ENCODE measurements at regions not wholly inside any gene's neighbourhood (a gene's known extent, or its start where the extent isn't known, plus 50 kb on each side); places are given as distances from the start of the nearest gene placed in this dataset.

GRCh38 chr4:81921751-81922159 is 450.0 kb upstream of the RASGEF1B start:
- no peak for DNase-seq

- DNase-seq: no peak
Observed at GRCh38 chr4:81919810-81920209, 448.1 kb upstream of the RASGEF1B start.

GRCh38 chr4:81919223-81919622 is 447.5 kb upstream of the RASGEF1B start:
- peak; percentile 52 for DNase-seq

- DNase-seq: no peak
Observed at GRCh38 chr4:81915430-81915829, 443.7 kb upstream of the RASGEF1B start.

DNA sequence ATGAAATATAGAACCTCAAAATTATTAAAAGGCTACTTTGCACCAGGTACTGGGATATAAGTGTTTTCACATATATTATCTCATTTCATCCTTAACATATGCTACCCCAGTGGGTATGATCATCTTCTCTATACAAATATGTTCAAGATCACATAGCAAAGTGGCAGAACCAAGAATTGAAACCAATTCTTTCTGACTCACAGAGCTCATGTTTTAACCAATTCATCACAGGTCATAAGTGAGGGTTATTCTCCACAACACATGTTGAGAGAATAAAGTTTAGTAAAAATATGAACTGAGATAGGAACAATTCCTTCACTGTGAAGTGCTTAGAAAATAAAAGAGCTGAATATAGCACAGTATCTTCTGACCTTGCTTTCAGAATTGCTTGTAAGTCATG is 442.9 kb upstream of the RASGEF1B start:
- no peak for DNase-seq

DNA sequence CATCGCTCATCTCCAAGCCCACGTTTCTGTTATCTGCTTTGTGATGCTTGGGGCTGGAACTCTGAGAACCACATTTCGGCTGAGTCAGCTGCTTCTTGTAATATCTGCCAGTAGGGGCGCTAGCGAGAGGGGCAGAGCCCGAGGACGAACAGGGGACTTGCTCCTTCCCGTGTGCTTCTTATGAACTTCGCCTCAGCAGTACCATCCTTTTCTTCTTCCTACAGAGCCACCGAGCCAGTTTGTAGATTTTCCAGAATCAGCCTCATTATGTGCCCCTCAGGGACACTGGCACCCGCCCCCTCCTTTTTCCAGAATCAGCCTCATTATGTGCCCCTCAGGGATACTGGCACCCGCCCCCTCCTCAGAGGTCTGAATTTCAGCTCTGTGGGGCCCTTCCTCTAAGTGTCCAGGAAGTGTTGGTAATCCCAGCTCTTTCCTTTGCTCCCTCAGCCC is 441.7 kb upstream of the RASGEF1B start:
- peak; percentile 53 for DNase-seq

DNA sequence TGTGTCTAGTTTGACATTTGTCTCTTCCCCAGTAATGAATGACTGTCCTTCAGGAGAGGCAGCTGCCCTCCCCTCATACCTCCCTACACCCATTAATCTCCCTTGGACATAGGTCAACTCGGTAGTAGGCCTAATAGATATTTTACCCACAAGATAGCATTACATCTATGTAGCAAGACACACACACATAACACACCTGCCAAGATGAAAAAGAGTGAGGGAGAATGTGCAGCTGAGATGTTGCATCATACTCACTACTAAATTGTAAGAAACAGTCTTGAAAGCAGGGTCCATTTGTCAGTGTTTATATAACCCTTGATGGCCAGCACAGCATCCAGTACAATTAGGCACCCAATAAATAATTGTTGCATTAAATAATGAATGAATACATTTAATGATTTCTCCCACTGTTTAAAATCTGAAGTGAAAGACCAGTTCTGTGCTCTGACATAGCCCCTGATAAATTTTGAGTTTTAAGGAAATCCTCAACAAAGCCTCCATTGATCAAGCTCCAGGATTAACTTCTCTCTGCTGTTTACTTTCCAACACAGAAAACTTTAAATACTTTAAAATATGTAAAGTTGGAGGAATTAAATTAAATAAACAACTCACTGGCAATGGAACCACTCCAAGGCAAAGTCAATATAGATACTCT is 440.8 kb upstream of the RASGEF1B start:
- DNase-seq: no peak

DNA sequence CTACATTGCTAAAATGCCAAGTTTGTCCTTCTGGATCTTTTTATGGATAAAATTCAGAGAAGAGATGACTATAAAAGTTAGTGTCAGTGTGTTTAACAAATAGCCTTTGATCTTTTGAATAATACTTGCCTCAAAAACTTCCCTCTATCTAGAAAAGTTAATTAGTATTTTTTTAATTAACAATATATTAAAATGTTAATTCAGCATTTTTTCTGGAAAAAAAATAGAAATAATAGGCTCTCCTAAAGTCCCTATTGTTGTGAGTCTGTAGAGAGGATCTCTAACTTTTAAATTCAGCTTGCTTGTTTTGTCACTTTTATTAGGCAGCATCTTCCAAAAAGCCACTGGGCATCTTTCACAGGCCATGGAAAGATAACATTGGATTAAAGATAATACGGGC is 435.2 kb upstream of the RASGEF1B start:
- no peak for DNase-seq

DNA sequence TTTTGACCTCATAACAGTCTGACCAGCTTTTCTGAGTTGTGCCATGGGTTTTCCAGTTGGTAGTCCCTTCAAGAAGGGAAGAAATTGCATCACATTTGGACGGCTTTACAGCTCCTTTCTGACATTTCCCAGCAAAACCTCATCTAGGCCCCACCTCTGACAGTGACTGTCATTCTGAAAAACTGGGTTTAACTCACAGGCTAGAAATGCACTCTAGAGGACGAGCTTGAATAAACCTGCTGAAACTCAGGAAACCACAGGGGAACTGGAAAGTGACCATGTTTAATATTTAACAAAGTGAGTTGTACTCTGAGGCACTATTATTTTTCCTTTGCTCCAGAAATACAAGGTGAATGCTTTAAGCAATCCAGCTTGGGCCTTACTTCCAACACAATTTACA is 434.3 kb upstream of the RASGEF1B start:
- no peak for DNase-seq

- DNase-seq: no peak
Observed at GRCh38 chr4:81904121-81904520, 432.4 kb upstream of the RASGEF1B start.

DNA sequence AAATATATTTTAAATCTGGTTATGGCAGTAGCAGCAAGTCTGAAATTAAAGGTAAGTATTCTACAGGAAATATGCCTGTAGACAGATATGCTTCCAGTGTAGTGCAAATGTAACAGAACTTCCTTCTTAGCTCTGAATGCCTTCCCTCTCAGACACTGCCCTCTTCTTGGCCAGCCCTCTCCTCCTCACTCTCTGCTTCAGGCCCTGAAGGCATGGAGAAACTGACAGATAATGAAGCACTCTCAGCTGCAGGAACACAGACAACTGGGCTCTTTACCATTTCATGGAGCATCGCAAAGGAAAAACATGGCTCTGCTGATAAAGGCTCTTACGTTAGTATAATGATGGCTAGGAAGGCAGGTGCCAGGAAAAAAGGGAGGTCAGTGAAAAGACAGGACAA is 431.5 kb upstream of the RASGEF1B start:
- no peak for DNase-seq

GRCh38 chr4:81898862-81899504 is 427.3 kb upstream of the RASGEF1B start:
- DNase-seq: no peak

- no peak for DNase-seq
Observed at GRCh38 chr4:81896936-81897335, 425.2 kb upstream of the RASGEF1B start.

- DNase-seq: no peak
Observed at GRCh38 chr4:81891005-81891996, 419.6 kb upstream of the RASGEF1B start.

GRCh38 chr4:81884986-81885385 is 413.3 kb upstream of the RASGEF1B start:
- peak; percentile 61 for DNase-seq

GRCh38 chr4:81883530-81884450 is 412.1 kb upstream of the RASGEF1B start:
- DNase-seq: peak; percentile 10

DNA sequence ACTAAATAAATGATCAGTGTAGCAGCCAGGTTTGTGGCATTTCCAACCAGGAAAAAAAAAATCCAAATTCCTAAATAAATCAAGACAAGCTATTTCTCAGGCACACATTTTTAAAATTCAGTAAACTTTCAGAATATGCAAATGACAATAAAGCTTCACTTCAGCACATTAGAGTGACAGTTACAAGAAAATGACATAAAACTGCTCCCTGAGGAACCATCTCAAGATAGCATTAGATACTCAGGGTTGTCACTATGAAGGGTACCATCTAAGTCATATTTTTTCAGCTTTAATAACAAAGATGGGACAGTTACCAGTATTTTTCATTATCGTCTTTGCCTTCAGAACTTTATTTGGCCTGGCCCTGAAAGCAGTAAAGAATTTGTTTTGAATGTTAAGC is 411.3 kb upstream of the RASGEF1B start:
- DNase-seq: no peak

GRCh38 chr4:81881855-81882621 is 410.3 kb upstream of the RASGEF1B start:
- no peak for DNase-seq

GRCh38 chr4:81876106-81876505 is 404.4 kb upstream of the RASGEF1B start:
- DNase-seq: no peak

- DNase-seq: no peak
Observed at GRCh38 chr4:81874661-81875515, 403.2 kb upstream of the RASGEF1B start.

- DNase-seq: no peak
Observed at GRCh38 chr4:81870275-81870674, 398.6 kb upstream of the RASGEF1B start.

Measured in inflammatory macrophage treated with lipopolysaccharide for 4 hours (primary cell).